ENCODE measurements at regions not wholly inside any gene's neighbourhood (a gene's known extent, or its start where the extent isn't known, plus 50 kb on each side); places are given as distances from the start of the nearest gene placed in this dataset.

DNA sequence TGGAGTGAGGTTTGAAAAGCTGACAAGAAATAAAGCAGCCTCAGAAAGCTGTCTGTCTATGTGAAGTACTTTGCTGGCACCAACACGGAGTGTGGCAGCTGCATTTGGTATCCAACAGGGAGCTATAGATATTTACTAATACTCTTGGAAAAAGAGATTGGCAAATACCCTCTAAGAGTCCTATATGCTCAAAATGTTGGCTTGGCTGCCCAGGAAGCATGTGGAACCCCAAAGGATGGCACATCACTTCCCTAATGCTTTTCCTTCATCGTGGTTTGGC is 398.3 kb downstream of the TLE4 start:
- TF ChIP-seq, protein P1, sequence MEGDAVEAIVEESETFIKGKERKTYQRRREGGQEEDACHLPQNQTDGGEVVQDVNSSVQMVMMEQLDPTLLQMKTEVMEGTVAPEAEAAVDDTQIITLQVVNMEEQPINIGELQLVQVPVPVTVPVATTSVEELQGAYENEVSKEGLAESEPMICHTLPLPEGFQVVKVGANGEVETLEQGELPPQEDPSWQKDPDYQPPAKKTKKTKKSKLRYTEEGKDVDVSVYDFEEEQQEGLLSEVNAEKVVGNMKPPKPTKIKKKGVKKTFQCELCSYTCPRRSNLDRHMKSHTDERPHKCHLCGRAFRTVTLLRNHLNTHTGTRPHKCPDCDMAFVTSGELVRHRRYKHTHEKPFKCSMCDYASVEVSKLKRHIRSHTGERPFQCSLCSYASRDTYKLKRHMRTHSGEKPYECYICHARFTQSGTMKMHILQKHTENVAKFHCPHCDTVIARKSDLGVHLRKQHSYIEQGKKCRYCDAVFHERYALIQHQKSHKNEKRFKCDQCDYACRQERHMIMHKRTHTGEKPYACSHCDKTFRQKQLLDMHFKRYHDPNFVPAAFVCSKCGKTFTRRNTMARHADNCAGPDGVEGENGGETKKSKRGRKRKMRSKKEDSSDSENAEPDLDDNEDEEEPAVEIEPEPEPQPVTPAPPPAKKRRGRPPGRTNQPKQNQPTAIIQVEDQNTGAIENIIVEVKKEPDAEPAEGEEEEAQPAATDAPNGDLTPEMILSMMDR (IDR thresholded peaks at IDR 0.05; ENCODE audit: low read length), result no peak
- no peak for TF ChIP-seq EZH2phosphoT487 (IDR thresholded peaks at IDR 0.05; ENCODE audit: low read length)
- no peak for TF ChIP-seq EZH2 (optimal IDR thresholded peaks at IDR 0.05; ENCODE audit: low read depth, low read length)
